ENCODE measurements at regions not wholly inside any gene's neighbourhood (a gene's known extent, or its start where the extent isn't known, plus 50 kb on each side); places are given as distances from the start of the nearest gene placed in this dataset.

DNA sequence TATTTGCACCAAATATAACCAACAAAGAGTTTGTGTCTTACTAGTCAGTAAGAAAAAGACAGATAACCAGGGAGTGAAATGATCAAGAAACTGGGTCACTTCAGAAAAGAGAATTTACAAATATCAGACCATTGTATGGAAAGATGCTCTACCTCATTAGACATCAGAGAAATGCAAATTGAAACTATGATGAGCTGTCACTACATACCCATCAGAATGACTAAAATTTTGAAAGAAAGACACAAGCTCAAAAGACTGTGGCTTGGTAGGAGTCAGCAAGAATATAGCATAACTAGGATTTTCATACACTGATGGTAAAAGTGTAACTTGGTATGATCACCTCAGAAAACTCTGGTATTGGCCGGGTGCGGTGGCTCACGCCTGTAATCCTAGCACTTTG, 247.2 kb downstream of the BMP4 start:
- WGBS (ENCODE audit: insufficient coverage): no CpG with 5 or more reads among the region's 3 CpGs
- no peaks in the 10 kb centered on the region for H3K9me3 Mint-ChIP-seq (ENCODE audit: insufficient read depth)
- Histone ChIP-seq H3K4me1 (ENCODE audit: control insufficient read depth in 2 of 2, insufficient read depth in 2 of 2, low read length in 2 of 2) (no peaks in the 10 kb centered on the region), H3K27ac (ENCODE audit: low read length in 2 of 2) (no peak overlapping the region), H2AFZ (ENCODE audit: insufficient read depth, low read depth, low read length, poor library complexity, severe bottlenecking) (no peak overlapping the region), H3K9me3 (ENCODE audit: control extremely low read depth in 1 of 3, control insufficient read depth in 2 of 3, insufficient read depth in 1 of 3, low read length in 2 of 3) (no peaks in the 10 kb centered on the region), H3K27me3 (replicated peaks in 1 of 4; ENCODE audit: control extremely low read depth in 1 of 4, control insufficient read depth in 3 of 4, insufficient read depth in 4 of 4, low read length in 3 of 4) (no peaks in the 10 kb centered on the region), H3K4me2 (replicated peaks; ENCODE audit: low read depth, low read length, poor library complexity, severe bottlenecking) (no peak overlapping the region), H4K20me1 (ENCODE audit: control insufficient read depth, insufficient read depth, low read length, poor library complexity, severe bottlenecking) (no peaks in the 10 kb centered on the region), H3K9ac (ENCODE audit: low read length) (no peak overlapping the region), H3K79me2 (ENCODE audit: control insufficient read depth, insufficient read depth, low read length) (no peaks in the 10 kb centered on the region), H3K4me3 (ENCODE audit: control extremely low read depth in 1 of 5, extremely low read depth in 1 of 5, insufficient read depth in 1 of 5, low read depth in 2 of 5, low read length in 4 of 5) (no peak overlapping the region), H3K36me3 (replicated peaks in 1 of 2; ENCODE audit: control extremely low read depth in 1 of 2, control insufficient read depth in 1 of 2, extremely low read depth in 1 of 2, insufficient read depth in 2 of 2, low read length in 1 of 2) (no peaks in the 10 kb centered on the region)
- H3K27ac Mint-ChIP-seq: no peak overlapping the region
- no peak overlapping the region for H3K4me3 Mint-ChIP-seq
- ATAC-seq (ENCODE audit: low read depth) (no peak), DNase-seq (no peak)
- intact Hi-C loops (cut with micrococcal nuclease): no loop called here
- no peaks in the 10 kb centered on the region for H3K4me1 Mint-ChIP-seq
- TF ChIP-seq CTCF (IDR thresholded peaks at IDR 0.05) (no peak), EZH2 (IDR thresholded peaks at IDR 0.05; ENCODE audit: borderline replicate concordance, insufficient read depth, low read depth, low read length, poor library complexity, severe bottlenecking) (no peak)
- POLR2A ChIA-PET: no interaction called here
- CTCF ChIA-PET: no interaction called here
- no peaks in the 10 kb centered on the region for H3K27me3 Mint-ChIP-seq

DNA sequence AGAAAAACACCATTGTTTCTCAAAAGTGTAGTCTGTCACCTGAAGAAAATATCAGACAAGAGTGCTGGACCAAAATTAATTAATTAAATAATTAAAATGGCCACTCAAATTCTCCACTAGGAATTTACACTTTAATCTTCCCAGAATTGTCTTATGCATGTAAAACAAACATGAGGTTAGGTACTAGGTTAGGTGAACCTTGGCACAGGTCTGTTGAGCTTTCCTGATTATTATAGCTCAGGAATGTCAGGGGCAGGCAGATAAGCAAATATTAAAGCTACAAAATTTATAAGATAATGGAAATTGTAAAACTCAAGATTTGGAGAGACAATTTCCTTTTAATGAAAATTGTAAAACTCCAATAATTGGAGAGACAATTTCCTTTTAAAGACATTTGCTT, 253.2 kb downstream of the BMP4 start:
- no peaks in the 10 kb centered on the region for H3K4me1 Mint-ChIP-seq
- no peak overlapping the region for H3K4me2 ChIP-seq (replicated peaks; ENCODE audit: low read depth, low read length, poor library complexity, severe bottlenecking)
- no peaks in the 10 kb centered on the region for H3K36me3 ChIP-seq (replicated peaks in 1 of 2; ENCODE audit: control extremely low read depth in 1 of 2, control insufficient read depth in 1 of 2, extremely low read depth in 1 of 2, insufficient read depth in 2 of 2, low read length in 1 of 2)
- no peak overlapping the region for H3K9ac ChIP-seq (ENCODE audit: low read length)
- no peaks in the 10 kb centered on the region for H4K20me1 ChIP-seq (ENCODE audit: control insufficient read depth, insufficient read depth, low read length, poor library complexity, severe bottlenecking)
- H3K4me3 Mint-ChIP-seq: no peak overlapping the region
- H3K4me3 ChIP-seq (ENCODE audit: control extremely low read depth in 1 of 5, extremely low read depth in 1 of 5, insufficient read depth in 1 of 5, low read depth in 2 of 5, low read length in 4 of 5): no peak overlapping the region
- no peak for DNase-seq
- CTCF ChIA-PET: no interaction called here
- no peak overlapping the region for H3K27ac Mint-ChIP-seq
- intact Hi-C loops (cut with micrococcal nuclease): no loop called here
- H3K79me2 ChIP-seq (ENCODE audit: control insufficient read depth, insufficient read depth, low read length): no peaks in the 10 kb centered on the region
- ATAC-seq (ENCODE audit: low read depth): no peak
- H3K27me3 ChIP-seq (replicated peaks in 1 of 4; ENCODE audit: control extremely low read depth in 1 of 4, control insufficient read depth in 3 of 4, insufficient read depth in 4 of 4, low read length in 3 of 4): no peaks in the 10 kb centered on the region
- POLR2A ChIA-PET: no interaction called here
- no peaks in the 10 kb centered on the region for H3K4me1 ChIP-seq (ENCODE audit: control insufficient read depth in 2 of 2, insufficient read depth in 2 of 2, low read length in 2 of 2)
- no peaks in the 10 kb centered on the region for H3K27me3 Mint-ChIP-seq
- no peak for TF ChIP-seq CTCF (IDR thresholded peaks at IDR 0.05)
- TF ChIP-seq EZH2 (IDR thresholded peaks at IDR 0.05; ENCODE audit: borderline replicate concordance, insufficient read depth, low read depth, low read length, poor library complexity, severe bottlenecking): no peak
- no peaks in the 10 kb centered on the region for H3K9me3 ChIP-seq (ENCODE audit: control extremely low read depth in 1 of 3, control insufficient read depth in 2 of 3, insufficient read depth in 1 of 3, low read length in 2 of 3)
- no peak overlapping the region for H3K27ac ChIP-seq (ENCODE audit: low read length in 2 of 2)
- peaks cover 1% of the 10 kb centered on the region for H3K9me3 Mint-ChIP-seq (ENCODE audit: insufficient read depth)
- H2AFZ ChIP-seq (ENCODE audit: insufficient read depth, low read depth, low read length, poor library complexity, severe bottlenecking): no peak overlapping the region

Measured in B cell (primary cell).